GM12865 (cell line): ENCODE measurements at regions not wholly inside any gene's neighbourhood (a gene's known extent, or its start where the extent isn't known, plus 50 kb on each side); places are given as distances from the start of the nearest gene placed in this dataset.

Experiments used
- DNase-seq: peaks from one replicate; pipeline ENCODE4 v3.0.0; 2010; ENCODE audit warnings: low read depth
- H3K4me3 ChIP-seq: 2 replicates; pipeline ENCODE4 v1.5.1; 2011; ENCODE audit warnings: mild to moderate bottlenecking, low read depth, low read length, control low read depth
- CTCF ChIP-seq: IDR thresholded peaks from 2 replicates; pipeline ENCODE4 v1.5.1; 2011; ENCODE audit warnings: low read length, control low read depth, low read depth, inconsistent platforms; ENCODE audit not compliant: insufficient read depth; ENCODE audit errors: missing control alignments

- no peak overlapping the region for H3K4me3 ChIP-seq
- TF ChIP-seq CTCF: no peak
- DNase-seq: no peak
Measured at GRCh38 chr6:22666586-22666985, 97.2 kb downstream of the HDGFL1 start.

- H3K4me3 ChIP-seq: no peak overlapping the region
- DNase-seq: no peak
- no peak for TF ChIP-seq CTCF
Measured at GRCh38 chr6:22667855-22668254, 98.5 kb downstream of the HDGFL1 start.

- TF ChIP-seq CTCF: no peak
- no peak for DNase-seq
Measured at GRCh38 chr6:22668307-22668706, 98.9 kb downstream of the HDGFL1 start.

GRCh38 chr6:22668717-22669116, 99.4 kb downstream of the HDGFL1 start:
- H3K4me3 ChIP-seq: no peak overlapping the region
- no peak for TF ChIP-seq CTCF
- DNase-seq: no peak

More at GRCh38 chr6:22668307-22668706, 98.9 kb downstream of the HDGFL1 start:
- no peak overlapping the region for H3K4me3 ChIP-seq

- H3K4me3 ChIP-seq: no peak overlapping the region
- no peak for DNase-seq
- TF ChIP-seq CTCF: no peak
Measured at GRCh38 chr6:22670605-22671004, 101.2 kb downstream of the HDGFL1 start.

GRCh38 chr6:22673474-22673873, 104.1 kb downstream of the HDGFL1 start:
- TF ChIP-seq CTCF: no peak
- no peak overlapping the region for H3K4me3 ChIP-seq
- peak; percentile 9 for DNase-seq

GRCh38 chr6:22680950-22681349, 111.6 kb downstream of the HDGFL1 start:
- no peak overlapping the region for H3K4me3 ChIP-seq
- no peak for DNase-seq
- TF ChIP-seq CTCF: no peak
